HFF-Myc (cell line): ENCODE measurements at regions not wholly inside any gene's neighbourhood (a gene's known extent, or its start where the extent isn't known, plus 50 kb on each side); places are given as distances from the start of the nearest gene placed in this dataset.

Source experiments
- DNase-seq: peaks from one replicate; pipeline ENCODE4 v3.0.0-alpha.2; 2011; ENCODE audit warnings: low read depth; ENCODE audit errors: extremely low read depth
- H3K4me3 ChIP-seq: replicated peaks from 2 replicates; pipeline ENCODE4 v1.5.1; 2011; ENCODE audit warnings: low read depth, mild to moderate bottlenecking, control low read depth, low read length
- CTCF ChIP-seq: IDR thresholded peaks from 2 replicates; pipeline ENCODE4 v1.5.1; 2012; ENCODE audit warnings: mild to moderate bottlenecking, low read depth, low read length, control low read depth; ENCODE audit errors: missing control alignments

DNA sequence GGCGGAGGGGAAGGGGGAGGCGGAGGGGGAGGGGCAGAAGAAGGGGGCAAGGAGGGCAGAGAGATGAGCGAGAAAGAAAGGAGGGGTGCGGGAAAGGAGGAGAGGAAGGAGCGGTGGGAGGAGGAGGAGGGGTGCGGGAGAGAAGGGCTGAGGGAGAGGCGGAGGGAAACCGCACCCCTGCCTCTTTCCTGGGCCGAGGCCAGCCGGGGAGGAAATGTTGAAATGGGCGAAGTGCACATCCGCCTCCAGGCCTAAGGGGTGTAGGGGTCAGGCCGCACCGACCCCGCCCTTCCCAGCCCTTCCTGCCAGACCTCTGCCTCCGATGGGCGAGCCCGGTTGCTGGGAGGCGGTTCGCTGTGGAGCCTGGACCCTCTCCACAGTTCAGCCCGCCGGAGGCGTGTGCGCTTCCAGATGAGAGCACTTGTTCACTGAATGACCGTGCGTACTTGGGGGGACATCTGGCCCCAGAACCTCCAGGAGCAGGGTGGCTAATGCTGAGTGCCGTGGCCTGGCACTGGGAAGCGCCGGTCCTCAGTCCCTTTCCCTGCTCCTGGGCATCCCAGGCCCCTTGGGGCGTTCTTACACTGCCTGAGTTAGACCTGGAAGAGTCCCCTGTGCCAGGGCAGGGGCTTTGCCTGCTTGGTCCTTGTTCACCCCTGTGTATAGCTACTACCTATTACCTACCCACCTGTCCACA is 110.3 kb upstream of the KLF13 start:
- H3K4me3 ChIP-seq = 0 out of 2 replicates have a peak overlapping the region, but pooled peaks have one; percentile 18
- TF ChIP-seq CTCF = no peak
- DNase-seq = no peak

DNA sequence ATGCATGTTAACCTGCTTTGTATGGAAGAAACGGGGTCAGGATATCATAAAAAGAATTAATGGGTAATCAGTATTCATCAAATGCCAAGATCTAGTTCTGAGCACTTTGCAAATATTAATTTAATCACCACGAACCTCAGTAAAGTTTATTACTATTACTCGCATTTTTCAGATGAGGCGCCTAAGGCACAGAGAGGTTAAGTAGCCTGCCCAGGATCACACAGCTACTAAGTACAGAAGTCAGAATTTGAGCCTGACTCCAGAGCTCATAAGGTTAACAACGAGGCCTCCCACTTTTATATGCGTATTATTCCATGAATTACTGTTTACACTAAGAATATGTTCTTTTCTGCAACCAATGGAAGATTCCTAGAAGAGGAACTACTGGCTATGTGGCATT is 109.6 kb upstream of the KLF13 start:
- no peak for TF ChIP-seq CTCF
- H3K4me3 ChIP-seq = no peak overlapping the region
- no peak for DNase-seq

DNA sequence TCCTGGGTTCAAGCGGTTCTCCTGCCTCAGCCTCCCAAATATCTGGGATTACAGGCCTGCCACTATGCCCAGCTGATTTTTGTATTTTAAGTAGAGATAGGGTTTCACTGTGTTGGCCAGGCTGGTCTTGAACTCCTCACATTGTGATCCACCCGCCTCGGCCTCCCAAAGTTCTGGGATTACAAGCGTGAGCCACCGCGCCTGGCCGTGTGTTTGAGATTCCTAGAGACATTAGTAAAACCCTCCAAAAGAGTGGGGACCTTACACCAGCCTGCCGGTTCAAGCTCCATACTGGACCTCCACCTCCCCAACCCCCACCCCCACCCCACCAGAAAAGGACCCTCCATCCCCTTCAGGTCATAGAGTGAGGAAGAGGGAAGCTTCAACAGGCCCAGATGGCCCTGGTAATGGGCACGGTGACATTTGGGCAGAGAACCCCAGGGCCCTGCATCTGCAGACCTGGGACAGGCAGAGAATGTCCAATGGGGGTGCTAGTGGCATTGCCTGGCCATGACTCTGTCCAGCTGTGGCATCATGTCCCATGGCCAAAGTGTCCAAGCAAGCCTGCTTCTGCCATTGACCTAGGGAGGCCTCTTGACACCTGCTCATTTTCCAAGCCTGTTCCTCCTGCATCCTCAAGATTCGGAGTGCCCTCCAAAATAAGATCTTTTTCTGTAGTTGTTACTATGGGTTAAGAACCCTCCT is 108.9 kb upstream of the KLF13 start:
- DNase-seq = no peak
- no peak for TF ChIP-seq CTCF
- H3K4me3 ChIP-seq = no peak overlapping the region

GRCh38 chr15:31219221-31219620 is 107.4 kb upstream of the KLF13 start:
- TF ChIP-seq CTCF = no peak
- DNase-seq = no peak
- no peak overlapping the region for H3K4me3 ChIP-seq

GRCh38 chr15:31221936-31222515 is 104.6 kb upstream of the KLF13 start:
- H3K4me3 ChIP-seq = no peak overlapping the region
- no peak for DNase-seq
- no peak for TF ChIP-seq CTCF

DNA sequence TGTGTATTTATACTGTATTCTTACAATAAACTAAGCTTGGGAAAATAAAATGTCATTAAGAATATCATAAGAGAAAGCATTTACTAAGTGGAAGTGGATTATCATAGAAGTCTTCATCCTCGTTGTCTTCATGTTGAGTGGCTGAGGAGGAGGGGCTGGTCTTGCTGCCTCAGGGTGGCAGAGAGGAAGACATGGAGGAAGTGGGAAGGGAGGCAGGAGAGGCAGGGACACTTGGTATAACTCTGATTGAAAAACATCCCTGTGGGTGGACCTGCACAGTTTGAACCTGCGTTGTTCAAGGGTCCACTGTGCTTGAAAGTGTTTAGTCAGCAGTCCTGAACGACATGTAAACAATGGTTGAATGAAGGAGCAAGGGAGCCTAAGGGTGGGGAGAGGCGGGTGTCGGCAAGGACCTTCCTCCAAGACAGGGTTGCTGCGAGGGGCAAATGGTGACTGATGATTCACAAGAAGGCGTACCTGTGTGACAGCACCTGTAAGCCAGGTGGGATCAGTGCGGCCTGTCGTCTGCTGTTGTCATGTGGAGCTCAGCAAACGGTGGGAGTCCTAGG is 103.8 kb upstream of the KLF13 start:
- no peak for DNase-seq
- no peak overlapping the region for H3K4me3 ChIP-seq
- TF ChIP-seq CTCF = no peak
